ENCODE measurements at regions not wholly inside any gene's neighbourhood (a gene's known extent, or its start where the extent isn't known, plus 50 kb on each side); places are given as distances from the start of the nearest gene placed in this dataset.

- DNase-seq = no peak
Observed at GRCh38 chr7:32262315-32262714, 192.1 kb upstream of the PDE1C start.

DNA sequence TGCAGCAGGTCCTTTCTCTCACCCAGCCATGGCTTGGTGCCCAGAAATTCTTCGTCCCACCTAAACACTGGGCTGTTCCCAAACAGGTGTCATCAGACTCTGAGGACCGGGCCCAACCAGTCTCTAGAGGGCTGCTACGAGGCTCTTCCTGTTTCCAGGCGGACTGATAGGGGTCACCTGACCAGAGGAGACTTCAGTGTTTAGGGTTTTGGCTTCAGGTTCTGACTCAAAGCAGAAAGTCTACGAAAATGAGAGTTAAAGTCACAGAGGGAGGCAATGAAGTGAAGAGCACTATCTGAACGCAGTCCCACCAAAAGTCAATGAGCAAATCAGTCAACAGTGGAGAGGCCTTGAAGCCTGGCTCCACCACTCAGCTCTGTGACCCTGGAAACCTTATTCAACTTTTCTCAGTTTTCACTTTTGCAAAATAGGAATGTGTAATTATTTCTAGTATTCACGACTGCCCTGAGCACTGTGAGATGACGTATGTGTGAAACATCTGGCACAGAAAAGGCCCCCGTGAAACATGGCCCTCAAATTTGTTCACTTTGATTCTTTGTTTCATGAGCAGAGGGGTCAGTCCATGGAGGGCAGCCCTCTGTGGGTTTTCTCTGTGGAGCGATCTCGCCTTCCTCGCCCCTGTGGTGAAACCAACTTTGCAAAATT lies 189.9 kb upstream of the PDE1C start:
- DNase-seq = no peak

DNA sequence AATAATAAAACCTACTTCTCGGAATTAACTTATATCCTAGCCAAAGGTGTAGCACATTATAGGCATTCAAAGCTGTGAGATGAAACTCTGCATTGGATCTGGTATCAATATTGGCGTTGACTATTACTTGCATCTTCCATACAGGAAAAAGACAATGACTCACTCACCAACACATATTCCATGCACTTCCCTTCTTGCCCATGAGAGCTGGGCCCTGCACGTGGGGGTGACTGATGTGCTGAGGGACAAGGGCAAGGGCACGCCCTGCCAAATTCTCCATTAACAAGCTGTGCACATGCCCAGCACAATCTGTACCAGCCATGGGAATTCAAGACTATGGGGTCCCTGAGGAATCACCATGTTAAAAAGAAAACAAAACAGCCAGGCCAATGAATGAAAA lies 188.1 kb upstream of the PDE1C start:
- DNase-seq = no peak

- no peak for DNase-seq
Observed at GRCh38 chr7:32257621-32258020, 187.4 kb upstream of the PDE1C start.

- DNase-seq = no peak
Observed at GRCh38 chr7:32256811-32257210, 186.6 kb upstream of the PDE1C start.

DNA sequence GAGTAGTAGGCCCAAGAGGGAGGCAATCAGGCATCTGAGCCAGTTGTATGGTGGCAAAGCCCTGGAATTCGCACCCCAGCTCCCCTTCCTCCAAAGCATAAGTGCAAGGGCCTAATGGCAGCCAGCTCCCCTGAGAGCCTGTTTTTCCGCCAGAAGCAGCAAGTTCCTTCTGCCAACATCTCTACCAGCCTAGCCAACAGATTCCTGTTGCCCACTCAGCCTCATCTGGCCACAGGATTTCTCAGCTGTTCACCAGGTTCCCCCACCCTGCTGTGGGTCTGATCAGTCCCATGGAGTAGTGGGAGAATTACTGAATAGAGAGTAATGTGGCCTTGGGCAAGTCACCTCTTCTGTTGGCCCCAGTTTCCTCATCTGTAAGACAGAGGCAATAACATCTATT lies 186.2 kb upstream of the PDE1C start:
- DNase-seq = no peak

DNA sequence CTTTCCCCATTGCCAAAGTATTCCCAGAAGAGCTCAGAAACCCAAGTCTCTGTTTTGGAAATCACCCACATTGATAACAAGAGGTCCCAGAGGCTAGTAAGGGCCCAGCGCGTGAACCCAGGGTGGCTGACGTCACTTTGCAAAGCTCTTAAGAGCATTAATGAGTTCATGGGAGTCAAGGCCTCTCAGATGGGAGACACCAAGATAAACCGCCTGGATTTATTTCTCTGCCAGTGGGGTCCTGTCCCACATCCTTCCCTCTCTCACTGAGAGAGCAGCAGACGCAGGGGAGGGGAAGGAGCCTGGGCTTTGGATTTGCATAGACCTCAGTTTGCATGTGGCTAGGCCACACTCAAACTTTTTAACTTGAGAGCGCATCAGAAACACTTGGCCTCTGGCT lies 184.8 kb upstream of the PDE1C start:
- no peak for DNase-seq

DNA sequence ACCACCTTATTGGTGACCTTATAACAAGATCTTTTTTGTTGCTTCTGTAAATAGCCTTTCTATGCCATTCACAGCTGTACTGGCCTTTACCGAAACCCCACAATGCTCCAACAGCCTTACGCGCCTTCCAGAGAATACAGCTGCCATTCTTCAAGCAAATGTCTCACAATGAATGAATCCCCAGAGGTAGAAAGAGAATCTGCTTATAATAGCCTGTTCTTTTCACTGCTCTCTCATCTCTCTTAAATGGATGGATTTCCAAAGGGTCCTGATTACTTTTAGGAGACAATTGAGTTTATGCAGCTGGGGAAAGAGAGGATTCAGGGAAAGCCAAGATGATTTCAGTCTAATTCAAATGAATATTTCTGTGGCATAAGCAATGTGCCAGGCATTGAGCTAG lies 183.1 kb upstream of the PDE1C start:
- DNase-seq = no peak

GRCh38 chr7:32251659-32252058 lies 181.5 kb upstream of the PDE1C start:
- no peak for DNase-seq

- no peak for DNase-seq
Observed at GRCh38 chr7:32250471-32251260, 180.5 kb upstream of the PDE1C start.

GRCh38 chr7:32250003-32250402 lies 179.8 kb upstream of the PDE1C start:
- no peak for DNase-seq

DNA sequence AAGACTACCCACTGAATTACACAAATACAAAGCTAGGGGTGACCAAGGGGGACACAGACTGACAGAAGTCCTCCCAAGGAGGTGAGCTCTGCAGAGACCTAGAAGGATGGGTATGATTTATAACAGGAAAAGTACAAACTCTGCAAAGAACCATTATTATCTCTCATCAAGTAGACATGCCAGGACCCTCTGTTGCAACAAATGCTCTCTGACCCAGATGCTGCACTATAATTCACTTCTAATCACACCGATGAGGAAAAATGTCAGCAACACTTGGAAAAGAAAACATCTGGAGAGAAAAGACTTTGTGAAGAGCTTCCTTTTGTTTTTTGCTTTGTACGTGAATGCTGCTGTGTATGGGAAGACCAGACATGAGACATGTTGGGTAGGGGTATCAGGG lies 178.3 kb upstream of the PDE1C start:
- no peak for DNase-seq

GRCh38 chr7:32244806-32245345 lies 174.7 kb upstream of the PDE1C start:
- no peak for DNase-seq

DNA sequence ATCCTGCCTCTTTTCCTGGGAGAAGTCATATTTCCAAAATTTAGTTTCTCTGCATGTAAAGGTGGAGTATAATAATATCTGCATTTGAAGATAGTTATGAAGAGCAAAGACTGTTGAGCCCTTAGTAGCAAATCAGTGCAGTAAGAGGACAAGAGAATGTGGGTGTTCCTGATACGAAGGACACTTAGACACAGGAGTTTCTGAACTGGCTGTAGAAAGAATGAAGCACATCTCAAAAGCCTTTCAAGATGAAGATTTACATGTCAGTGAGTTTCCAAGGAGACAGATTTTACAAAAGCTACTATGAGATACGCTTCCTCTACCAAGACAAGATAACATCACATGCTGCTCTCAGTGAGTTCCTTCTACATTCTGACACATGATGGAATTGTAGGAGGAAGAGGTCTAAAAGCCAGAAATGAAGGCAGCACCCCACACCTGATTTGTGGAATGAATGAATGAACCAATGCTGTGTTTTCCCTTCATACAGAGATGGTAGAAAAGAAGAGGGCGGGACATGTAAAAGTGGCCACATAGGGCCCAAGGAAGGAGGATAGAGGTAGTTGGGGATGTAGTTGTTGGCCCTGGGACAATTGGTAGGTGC lies 173.6 kb upstream of the PDE1C start:
- DNase-seq = no peak

DNA sequence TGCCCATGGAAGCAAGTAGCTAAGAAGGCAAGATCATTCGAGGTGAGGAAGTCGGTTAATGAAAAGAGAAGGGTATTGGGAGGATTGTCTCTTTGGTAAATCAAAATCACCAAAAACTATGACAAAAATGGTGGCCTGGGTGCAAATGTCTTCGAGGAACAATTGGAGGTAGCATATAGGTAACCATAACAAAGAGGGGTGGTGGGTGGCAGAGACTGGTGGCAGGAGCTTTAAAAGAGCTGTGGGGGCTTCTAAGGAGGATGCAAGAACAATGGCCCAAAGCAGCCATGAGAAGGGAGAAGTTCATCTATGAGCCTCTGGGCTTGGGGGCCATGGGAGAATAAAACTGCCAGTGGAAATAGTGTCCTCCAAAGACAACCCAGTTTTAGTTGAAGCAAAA lies 172.2 kb upstream of the PDE1C start:
- DNase-seq = no peak

DNA sequence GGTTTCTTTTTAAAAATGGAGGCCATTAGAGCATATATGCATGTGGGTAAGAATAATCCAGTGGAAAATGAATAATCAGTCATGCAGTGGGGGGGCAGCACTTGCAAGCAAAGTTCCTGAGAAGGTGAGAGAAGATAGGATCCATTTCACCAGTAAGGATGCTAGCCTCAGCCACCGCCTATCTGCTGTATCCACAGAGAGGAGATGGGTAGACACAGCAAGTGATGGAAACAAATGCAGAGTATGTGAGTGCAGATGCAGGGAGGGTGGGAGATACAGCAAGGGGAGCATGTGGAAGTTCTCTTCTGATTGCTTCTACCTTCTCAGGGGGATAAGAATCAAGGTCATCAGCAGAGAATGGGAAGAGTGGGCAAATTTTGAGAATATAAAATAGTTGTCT lies 171.4 kb upstream of the PDE1C start:
- no peak for DNase-seq

DNA sequence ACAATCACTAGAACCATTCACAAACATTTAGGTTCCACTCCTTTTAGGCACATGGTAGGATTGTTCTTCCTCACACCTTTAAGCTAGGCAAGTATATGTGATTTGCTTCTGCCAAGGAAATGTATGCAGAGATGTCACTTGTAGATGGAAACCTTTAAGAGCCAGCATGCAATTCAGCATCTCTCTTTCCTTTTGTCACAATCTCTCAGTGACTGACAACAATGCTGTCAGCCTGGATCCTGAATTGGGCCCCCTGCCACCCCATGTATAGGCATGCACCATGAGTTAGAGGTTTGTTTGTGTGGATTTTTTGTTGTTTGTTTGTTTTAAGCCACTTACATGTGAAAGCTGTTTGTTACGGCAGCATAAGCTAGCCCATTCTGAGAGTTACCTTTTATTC lies 169.6 kb upstream of the PDE1C start:
- DNase-seq = no peak

- DNase-seq = no peak
Observed at GRCh38 chr7:32228601-32229000, 158.4 kb upstream of the PDE1C start.

GRCh38 chr7:32227746-32228145 lies 157.5 kb upstream of the PDE1C start:
- no peak for DNase-seq

GRCh38 chr7:32224276-32224675 lies 154.1 kb upstream of the PDE1C start:
- no peak for DNase-seq

- no peak for DNase-seq
Observed at GRCh38 chr7:32223721-32224120, 153.5 kb upstream of the PDE1C start.

- DNase-seq = no peak
Observed at GRCh38 chr7:32223071-32223650, 153.0 kb upstream of the PDE1C start.

DNA sequence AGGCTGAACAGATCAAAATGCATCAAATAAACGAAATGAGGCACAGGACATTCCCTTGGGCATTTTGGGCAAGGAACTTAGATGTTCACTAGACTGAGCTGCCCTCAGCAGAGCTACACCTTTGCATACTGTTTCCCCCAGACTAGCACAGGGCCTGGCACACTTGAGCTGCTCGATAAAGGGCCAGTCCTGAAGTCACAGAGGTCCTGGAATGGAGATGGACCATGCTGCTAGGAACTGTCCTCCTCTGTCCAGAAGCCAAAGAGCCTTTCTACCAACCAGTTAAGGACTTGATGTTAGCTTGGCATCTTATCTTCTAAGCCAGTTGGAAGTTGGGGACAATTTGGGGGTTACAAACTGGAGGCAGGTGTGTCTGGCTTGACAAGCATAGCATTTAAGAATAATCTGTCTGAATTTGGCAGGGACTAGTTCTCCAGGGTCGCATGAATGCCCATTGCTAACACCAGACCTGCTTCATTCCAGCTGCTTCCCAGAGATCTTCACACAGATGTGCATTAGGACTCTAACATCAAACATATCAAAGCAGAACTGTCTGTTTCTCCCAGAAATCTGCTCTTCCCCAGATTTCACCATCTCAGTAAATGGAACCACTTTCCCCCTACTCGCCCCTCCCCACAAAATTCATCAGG lies 152.2 kb upstream of the PDE1C start:
- no peak for DNase-seq

Measured in NCI-H187 (cell line).